GM21515 (cell line): ENCODE measurements at regions not wholly inside any gene's neighbourhood (a gene's known extent, or its start where the extent isn't known, plus 50 kb on each side); places are given as distances from the start of the nearest gene placed in this dataset.
"Not testable (repeated sequence)": the region's sequence is repeated elsewhere in the genome, so short reads cannot be mapped to it uniquely, and the experiment has no call there.

ENCODE experiments used
- ATAC-seq: cut with Tn5 transposase; IDR thresholded peaks from one replicate; pipeline ENCODE4 v1.9.1; 2021; ENCODE audit not compliant: unreplicated experiment

GRCh38 chr3:40745381-40746106 lies 220.8 kb downstream of the ZNF621 start:
- ATAC-seq = no peak

- no peak for ATAC-seq
Observed at GRCh38 chr3:40751666-40752065, 226.9 kb downstream of the ZNF621 start.

DNA sequence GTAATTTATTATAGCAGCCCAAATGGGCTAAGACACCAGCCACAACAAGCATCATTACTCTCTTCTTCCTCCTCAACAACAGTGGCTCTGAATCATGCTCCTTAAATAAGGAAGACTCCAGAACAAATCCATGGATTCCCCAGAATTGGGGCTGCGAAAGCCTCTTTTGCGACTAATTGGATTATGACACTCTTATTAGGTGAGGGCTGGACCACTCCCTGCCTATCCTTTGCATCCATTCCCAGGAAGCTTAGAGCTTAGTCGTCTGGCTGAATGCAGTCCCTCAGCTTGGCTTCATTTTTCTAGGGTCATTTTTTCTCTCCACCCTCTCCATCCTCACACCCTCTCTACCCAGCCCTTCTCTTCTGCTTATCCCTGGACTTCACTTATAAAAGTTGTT lies 227.7 kb downstream of the ZNF621 start:
- no peak for ATAC-seq

- no peak for ATAC-seq
Observed at GRCh38 chr3:40753291-40753770, 228.6 kb downstream of the ZNF621 start.

GRCh38 chr3:40753951-40754350 lies 229.2 kb downstream of the ZNF621 start:
- no peak for ATAC-seq

- ATAC-seq = no peak
Observed at GRCh38 chr3:40754994-40755393, 230.2 kb downstream of the ZNF621 start.

DNA sequence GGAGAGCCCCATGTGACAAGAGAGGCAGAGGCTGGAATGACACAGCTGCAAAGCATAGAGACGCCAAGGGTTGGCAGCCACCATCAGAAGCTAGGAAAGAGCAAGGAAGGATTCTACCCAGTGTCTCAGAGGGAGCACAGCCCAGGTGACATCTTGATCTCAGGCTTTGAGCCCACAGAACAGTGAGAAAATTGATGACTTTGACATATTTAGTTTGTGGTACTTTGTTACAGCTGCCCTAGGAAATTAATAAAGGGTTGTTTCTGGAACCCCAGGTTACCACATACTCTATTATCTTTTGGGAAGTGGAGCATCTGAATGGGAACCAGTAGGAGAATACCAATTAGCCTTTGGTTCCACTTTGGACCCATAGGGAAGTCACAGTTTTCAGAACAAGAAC lies 231.7 kb downstream of the ZNF621 start:
- no peak for ATAC-seq

GRCh38 chr3:40762771-40763170 lies 238.0 kb downstream of the ZNF621 start:
- ATAC-seq = not testable (repeated sequence)

DNA sequence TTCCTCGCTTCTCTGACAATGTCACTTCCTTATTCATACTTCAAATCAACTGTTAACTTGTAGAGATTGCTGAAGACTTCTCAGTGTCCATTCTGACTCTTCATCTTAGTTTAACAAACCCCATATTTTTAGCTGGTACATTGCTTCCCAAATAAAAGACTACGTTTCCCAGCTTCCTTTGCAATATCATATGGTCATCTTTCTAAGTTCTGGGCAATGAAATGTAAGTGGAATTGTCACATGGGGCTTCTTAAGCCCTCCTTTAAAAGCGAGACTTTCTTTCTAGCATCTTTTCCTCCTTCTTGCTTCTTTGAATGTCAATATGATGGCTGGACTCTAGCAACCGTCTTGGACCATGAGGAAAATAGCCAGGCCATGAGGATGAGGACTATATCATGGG lies 239.0 kb downstream of the ZNF621 start:
- no peak for ATAC-seq

GRCh38 chr3:40764747-40765146 lies 240.0 kb downstream of the ZNF621 start:
- no peak for ATAC-seq

DNA sequence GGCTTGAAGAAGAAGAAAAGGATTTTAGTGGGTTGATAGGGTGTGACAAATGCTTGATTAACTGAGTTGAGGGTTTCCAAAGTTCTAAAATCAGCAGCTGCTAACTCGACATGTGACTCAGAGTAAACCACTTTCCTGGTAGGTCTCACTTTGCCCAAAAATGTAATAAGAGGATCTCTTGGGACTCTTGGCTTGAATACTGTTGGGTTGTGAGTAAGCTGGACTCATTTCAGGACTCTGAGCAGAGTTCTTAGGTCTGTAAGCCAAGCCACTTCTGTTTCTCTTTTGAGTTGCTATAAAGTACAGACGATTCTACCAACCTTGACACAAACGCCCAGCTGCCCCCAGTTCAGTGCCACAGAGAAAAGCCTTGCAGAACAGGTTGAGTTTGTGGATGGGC lies 241.1 kb downstream of the ZNF621 start:
- no peak for ATAC-seq

DNA sequence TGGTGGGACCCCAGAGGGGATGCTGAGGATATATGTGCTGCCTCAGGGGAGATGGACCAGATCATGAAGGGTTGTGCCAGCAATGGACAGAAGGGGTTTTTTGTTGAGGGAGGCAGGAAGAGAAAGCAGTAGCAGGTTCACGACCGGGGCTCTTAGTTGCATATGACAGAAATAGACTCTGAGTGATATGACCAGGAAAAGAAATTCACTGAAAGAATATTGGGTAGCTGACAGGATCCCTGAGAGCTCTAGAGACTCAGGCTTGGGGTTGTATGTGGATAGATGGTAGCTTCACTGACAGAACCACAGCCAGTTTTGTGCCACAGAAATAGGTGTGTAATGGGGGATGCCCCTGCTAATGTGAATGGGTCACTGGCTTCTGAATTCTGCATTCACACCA lies 241.6 kb downstream of the ZNF621 start:
- ATAC-seq = no peak

GRCh38 chr3:40768046-40768445 lies 243.3 kb downstream of the ZNF621 start:
- ATAC-seq = no peak

DNA sequence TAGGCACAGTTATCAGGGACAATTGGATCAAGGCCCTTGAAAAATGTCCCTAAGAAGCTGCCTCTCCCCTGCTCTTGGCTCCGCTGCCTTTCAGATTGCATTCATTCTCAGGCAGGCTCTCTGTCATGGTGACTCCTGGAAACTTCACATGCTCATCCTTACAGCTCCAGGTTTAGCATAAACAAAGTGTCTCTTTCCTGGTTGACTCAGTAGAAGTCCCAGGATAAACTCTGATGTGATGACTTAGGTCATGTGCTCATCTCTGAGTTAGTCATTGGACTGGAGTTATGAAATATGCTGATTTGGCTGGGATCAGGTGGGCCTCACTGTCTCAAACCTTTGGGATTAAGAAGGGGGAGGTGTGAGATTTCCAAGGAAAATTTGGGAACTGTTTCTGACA lies 243.8 kb downstream of the ZNF621 start:
- ATAC-seq = no peak

GRCh38 chr3:40770061-40770460 lies 245.3 kb downstream of the ZNF621 start:
- no peak for ATAC-seq

GRCh38 chr3:40771112-40771511 lies 246.4 kb downstream of the ZNF621 start:
- no peak for ATAC-seq

DNA sequence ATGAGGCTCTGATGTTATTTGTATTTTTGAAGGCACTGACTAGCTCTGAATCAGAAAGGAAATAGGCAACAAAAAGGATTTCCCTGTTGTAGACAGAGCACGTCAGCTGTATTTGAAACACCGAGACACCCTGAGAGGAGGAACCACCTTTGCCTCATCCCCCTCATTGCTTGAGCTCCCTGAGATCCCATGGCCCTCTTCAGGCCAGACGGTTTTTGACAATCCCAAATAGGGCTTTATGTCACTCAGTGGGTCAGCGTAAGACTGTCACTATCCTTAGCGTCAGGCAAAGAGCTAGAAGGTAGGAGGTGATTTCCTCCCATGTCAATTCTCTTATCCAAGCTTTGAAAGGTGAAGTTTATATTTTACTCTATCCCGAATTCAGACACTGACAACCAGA lies 254.3 kb downstream of the ZNF621 start:
- ATAC-seq = no peak

GRCh38 chr3:40780291-40780924 lies 255.6 kb downstream of the ZNF621 start:
- no peak for ATAC-seq

DNA sequence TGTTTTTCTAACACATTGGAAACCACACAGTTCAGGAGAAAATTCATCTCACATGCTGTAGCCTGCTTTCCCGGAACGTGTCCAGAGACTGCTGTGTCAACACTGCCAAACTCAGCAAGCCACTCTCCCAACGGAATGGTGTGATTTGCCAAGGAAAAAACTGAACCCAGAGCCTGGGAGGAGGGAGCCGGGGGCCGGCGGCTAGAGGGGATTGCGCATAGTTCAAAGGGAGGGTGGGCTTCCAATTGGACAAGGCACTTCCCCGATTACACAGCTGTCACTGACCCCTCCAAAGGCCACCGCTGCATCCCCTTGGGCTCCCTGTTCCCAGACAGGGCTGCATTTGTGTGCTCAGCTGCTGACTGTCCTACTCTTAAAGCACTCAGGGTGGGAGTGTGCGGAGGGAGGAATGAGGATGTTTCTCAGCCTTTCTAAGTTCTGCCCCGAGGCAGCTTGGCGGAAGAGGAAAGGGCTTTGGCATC lies 256.2 kb downstream of the ZNF621 start:
- ATAC-seq = no peak

DNA sequence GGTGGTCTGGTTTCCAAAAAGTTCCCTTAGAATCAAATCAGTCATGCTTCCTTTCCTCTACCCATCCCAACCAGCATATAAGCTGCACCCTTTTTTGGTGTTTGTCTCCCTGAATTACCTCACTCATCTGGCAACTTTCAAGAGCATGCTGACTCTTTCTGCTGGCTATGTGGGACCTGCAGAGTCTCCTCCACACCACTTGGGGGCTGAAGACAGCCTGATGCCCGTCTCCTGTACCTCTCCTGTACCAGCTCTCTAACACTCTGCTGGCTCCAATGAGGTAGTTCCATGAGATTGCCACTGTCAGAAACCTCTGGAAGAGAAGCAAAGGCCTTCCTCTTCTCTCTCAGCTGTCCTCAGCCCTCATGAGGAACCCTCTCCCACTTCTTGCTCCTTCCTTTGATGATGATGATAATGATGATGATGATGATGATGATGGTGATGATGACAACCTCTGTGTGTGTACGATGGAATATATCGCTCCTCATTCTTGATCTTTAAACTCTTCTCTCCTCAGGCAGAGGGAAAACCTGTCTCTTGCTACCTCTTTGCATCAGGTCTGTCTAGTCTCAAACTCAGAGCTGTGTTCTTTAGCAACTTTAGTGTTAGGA lies 257.5 kb downstream of the ZNF621 start:
- ATAC-seq = no peak

DNA sequence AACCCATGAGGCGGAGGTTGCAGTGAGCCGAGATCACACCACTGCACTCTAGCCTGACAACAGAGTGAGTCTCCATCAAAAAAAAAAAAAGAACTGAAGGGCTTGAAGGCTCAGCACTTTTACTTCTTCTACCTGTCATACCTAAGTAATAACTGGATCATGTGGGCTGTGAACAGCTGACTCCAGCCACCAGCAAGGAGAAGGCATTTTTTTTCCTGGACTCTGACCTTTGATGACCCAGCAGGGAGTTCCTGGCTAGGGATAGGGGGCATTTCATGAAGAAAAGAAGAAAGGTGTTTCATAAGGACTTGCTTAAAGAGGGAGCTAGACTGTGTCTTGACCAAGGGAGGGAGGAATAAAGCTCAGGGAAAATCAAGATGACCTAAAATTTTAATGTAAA lies 266.0 kb downstream of the ZNF621 start:
- ATAC-seq = no peak

- no peak for ATAC-seq
Observed at GRCh38 chr3:40793730-40794129, 269.0 kb downstream of the ZNF621 start.
